Epithelial cell of proximal tubule (primary cell): ENCODE measurements at regions not wholly inside any gene's neighbourhood (a gene's known extent, or its start where the extent isn't known, plus 50 kb on each side); places are given as distances from the start of the nearest gene placed in this dataset.

Source experiments
- DNase-seq: peaks from one replicate; pipeline ENCODE4 v3.0.0-alpha.2; 2011; ENCODE audit warnings: low read depth
- H3K4me3 ChIP-seq: 2 replicates; pipeline ENCODE4 v1.5.1; 2011; ENCODE audit warnings: low read depth, mild to moderate bottlenecking, low read length
- CTCF ChIP-seq: conservative IDR thresholded peaks from 2 replicates; pipeline ENCODE4 v1.5.1; 2012; ENCODE audit warnings: low read depth, mild to moderate bottlenecking, low read length

DNA sequence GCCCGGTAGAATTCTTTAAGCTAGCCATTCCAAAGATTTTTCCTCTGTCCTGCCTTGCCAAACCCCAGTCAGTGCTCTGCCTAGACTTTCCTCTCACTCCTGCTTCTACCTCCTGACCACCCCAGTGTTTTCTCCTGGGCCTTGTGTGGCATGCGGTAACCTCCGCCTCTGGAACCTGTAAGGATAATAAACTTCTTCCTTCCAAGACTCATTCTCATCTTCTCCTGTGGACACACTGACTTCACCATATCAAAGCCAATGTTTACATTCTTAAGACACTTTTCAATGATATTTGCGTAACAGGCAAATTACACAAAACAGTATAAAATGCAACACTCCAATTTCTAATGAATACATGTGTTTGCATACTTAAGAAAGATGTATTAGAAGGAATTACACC is 354.6 kb downstream of the RNF144B start:
- no peak overlapping the region for H3K4me3 ChIP-seq
- TF ChIP-seq CTCF = no peak
- no peak for DNase-seq

GRCh38 chr6:18742406-18742805 is 355.3 kb downstream of the RNF144B start:
- no peak for DNase-seq
- H3K4me3 ChIP-seq = no peak overlapping the region
- no peak for TF ChIP-seq CTCF

- DNase-seq = no peak
- no peak overlapping the region for H3K4me3 ChIP-seq
- no peak for TF ChIP-seq CTCF
Observed at GRCh38 chr6:18746727-18747126, 359.6 kb downstream of the RNF144B start.

GRCh38 chr6:18748314-18748713 is 361.2 kb downstream of the RNF144B start:
- H3K4me3 ChIP-seq = no peak overlapping the region
- no peak for DNase-seq
- TF ChIP-seq CTCF = no peak

DNA sequence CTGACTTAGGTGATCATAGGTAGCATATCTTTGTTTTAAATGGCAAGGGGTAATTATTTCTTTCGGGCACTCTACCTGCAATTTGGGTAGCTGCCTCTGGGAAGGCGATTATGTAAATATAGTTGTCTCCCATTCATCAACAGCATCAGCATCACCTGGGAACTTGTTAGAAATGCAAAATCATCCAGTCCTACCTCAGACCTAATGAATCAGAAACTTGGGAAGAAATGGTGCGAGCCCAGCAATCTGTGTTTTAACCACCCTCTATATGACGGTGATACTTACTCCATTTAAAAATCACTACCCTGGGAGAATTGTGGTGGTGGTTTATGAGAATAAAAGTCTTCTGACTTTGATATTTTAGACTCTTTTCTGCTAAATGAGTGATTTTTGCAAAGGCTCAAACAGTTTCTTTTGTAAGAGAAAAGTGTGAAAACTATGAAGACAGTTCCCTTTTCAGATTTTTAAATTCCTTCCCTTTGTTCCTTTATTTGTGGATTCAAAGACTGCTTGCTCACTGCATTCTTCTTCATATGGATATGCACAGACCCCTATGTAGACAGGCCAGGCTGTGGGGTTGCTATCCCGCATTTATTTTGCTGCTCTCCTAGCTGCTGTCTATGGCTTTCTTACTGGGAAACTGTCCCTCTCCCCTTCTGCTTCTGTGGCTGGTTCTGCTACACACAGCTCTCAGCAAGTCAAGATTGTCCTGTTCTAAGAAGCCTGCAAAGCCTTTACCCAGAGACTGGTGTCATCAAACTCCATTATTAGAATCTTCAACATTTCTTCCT is 365.3 kb downstream of the RNF144B start:
- no peak for DNase-seq
- no peak for TF ChIP-seq CTCF

GRCh38 chr6:18753076-18753475 is 365.9 kb downstream of the RNF144B start:
- no peak for TF ChIP-seq CTCF
- no peak overlapping the region for H3K4me3 ChIP-seq
- DNase-seq = no peak

More for the DNA sequence above, 365.3 kb downstream of the RNF144B start:
- H3K4me3 ChIP-seq = no peak overlapping the region

- no peak overlapping the region for H3K4me3 ChIP-seq
- DNase-seq = no peak
- TF ChIP-seq CTCF = no peak
Observed at GRCh38 chr6:18763086-18763485, 375.9 kb downstream of the RNF144B start.
